ENCODE measurements at regions not wholly inside any gene's neighbourhood (a gene's known extent, or its start where the extent isn't known, plus 50 kb on each side); places are given as distances from the start of the nearest gene placed in this dataset.

DNA sequence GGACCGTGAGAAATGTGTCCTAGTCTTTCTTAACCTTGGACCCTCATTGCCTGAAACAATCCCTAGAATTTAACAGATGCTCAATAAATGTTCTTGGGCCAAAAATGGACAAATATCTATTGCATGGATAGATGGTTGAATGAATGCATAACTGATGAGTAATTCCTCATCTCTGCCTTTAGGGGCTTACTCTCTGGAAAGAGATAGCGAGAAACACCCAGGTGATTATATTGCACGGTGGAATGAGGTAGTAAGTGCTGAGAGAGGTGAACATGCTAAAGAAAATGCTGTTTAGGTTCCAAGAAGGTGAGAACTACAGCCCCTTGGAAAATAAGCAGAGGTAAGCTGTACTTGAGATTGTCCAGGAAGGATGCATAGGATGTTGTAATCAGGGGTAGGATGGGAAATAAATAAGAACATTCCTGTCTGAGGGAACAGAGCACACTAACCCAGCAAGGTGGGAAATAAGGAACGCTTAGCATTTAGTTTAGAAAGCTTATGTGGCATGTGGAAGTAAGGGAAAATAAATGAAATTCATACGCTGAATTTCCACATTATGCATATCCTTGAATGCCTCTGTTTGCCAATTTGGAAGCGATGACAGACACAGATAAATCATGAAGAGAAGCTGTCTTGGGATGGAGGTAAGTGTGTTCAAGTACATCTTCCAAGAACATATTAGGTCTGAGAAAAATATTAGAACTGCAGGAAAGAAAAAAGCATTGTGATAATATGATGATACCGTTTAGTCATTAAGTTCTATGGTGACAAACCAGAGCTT is 426.6 kb downstream of the ARHGEF28 start:
- TF ChIP-seq EZH2 (IDR thresholded peaks at IDR 0.05; ENCODE audit: borderline replicate concordance, low read depth, low read length, severe bottlenecking): no peak
- TF ChIP-seq, protein P1, sequence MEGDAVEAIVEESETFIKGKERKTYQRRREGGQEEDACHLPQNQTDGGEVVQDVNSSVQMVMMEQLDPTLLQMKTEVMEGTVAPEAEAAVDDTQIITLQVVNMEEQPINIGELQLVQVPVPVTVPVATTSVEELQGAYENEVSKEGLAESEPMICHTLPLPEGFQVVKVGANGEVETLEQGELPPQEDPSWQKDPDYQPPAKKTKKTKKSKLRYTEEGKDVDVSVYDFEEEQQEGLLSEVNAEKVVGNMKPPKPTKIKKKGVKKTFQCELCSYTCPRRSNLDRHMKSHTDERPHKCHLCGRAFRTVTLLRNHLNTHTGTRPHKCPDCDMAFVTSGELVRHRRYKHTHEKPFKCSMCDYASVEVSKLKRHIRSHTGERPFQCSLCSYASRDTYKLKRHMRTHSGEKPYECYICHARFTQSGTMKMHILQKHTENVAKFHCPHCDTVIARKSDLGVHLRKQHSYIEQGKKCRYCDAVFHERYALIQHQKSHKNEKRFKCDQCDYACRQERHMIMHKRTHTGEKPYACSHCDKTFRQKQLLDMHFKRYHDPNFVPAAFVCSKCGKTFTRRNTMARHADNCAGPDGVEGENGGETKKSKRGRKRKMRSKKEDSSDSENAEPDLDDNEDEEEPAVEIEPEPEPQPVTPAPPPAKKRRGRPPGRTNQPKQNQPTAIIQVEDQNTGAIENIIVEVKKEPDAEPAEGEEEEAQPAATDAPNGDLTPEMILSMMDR (IDR thresholded peaks at IDR 0.05; ENCODE audit: borderline replicate concordance, extremely low read depth, low read length, poor library complexity, severe bottlenecking): no peak
